Gastrocnemius medialis (tissue), 4 donors: ENCODE measurements at regions not wholly inside any gene's neighbourhood (a gene's known extent, or its start where the extent isn't known, plus 50 kb on each side); places are given as distances from the start of the nearest gene placed in this dataset.

Source experiments
- POLR2A ChIP-seq, 2 donors: fragments of 450-650 bp; IDR thresholded peaks; one replicate each; pipeline ENCODE4 v1.6.1; 2017; ENCODE audit warnings: antibody characterized with exemption in 2 of 2, mild to moderate bottlenecking in 2 of 2, moderate library complexity in 2 of 2
- TF ChIP-seq, protein P1 (sequence below), 5 experiments: fragments of 450-650 bp in 3 of 5; fragments of 200-600 bp in 2 of 5; sonication (generic) in 2 of 5; IDR thresholded peaks in 4 of 5; conservative IDR thresholded peaks in 1 of 5; 1 replicate in 4 of 5; 2 replicates in 1 of 5; pipeline ENCODE4 v1.5.1; 2016 to 2019; ENCODE audit warnings: antibody characterized with exemption in 5 of 5, mild to moderate bottlenecking in 3 of 5, moderate library complexity in 3 of 5

DNA sequence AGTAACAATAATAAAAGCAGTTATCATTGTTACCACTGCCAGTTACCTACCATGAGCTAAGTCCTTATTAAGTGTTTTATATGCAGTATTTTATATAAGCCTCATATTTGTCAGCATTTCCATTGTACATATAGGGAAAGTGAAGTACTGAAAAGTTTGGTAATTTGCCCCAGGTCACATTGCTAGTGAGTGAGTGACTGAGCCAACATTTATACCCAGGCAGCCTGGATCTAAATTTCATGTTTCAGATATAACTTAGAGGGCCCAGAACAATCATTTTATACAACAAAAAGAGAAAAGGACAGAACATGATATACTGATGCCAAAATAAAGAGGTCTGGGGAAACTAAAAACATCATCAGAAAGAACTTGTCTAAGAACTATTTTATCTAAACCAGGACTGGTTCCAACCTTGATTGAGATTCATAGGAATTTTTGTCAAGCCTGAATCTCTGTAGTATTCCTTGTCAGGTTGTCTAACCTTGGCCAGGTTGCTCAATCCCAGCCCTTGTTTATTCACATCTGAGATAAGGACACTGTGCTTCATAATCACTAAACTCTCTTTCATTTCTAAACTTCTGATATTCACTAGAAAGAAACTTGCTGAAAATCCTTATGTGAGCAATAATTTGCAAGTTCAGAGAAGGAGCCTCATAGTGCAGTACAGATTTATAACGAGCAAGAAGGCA is 308.2 kb downstream of the IPMK start:
- TF ChIP-seq, protein P1, sequence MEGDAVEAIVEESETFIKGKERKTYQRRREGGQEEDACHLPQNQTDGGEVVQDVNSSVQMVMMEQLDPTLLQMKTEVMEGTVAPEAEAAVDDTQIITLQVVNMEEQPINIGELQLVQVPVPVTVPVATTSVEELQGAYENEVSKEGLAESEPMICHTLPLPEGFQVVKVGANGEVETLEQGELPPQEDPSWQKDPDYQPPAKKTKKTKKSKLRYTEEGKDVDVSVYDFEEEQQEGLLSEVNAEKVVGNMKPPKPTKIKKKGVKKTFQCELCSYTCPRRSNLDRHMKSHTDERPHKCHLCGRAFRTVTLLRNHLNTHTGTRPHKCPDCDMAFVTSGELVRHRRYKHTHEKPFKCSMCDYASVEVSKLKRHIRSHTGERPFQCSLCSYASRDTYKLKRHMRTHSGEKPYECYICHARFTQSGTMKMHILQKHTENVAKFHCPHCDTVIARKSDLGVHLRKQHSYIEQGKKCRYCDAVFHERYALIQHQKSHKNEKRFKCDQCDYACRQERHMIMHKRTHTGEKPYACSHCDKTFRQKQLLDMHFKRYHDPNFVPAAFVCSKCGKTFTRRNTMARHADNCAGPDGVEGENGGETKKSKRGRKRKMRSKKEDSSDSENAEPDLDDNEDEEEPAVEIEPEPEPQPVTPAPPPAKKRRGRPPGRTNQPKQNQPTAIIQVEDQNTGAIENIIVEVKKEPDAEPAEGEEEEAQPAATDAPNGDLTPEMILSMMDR (IDR thresholded peaks at IDR 0.05 in 4 of 5, conservative IDR thresholded peaks at IDR 0.05 in 1 of 5), result no peak
- no peak for TF ChIP-seq POLR2A (IDR thresholded peaks at IDR 0.05)
